ENCODE measurements at regions not wholly inside any gene's neighbourhood (a gene's known extent, or its start where the extent isn't known, plus 50 kb on each side); places are given as distances from the start of the nearest gene placed in this dataset.

GRCh38 chr9:31272456-31273295 lies 1111.8 kb upstream of the ACO1 start:
- no peak overlapping the region for H3K4me3 ChIP-seq (ENCODE audit: low read length)
- no peak for DNase-seq (ENCODE audit: low read depth)
- no peak for TF ChIP-seq CTCF (conservative IDR thresholded peaks at IDR 0.05; ENCODE audit: low read length)

GRCh38 chr9:31275419-31275818 lies 1109.0 kb upstream of the ACO1 start:
- no peak overlapping the region for H3K4me3 ChIP-seq (ENCODE audit: low read length)
- TF ChIP-seq CTCF (conservative IDR thresholded peaks at IDR 0.05; ENCODE audit: low read length), result no peak
- no peak for DNase-seq (ENCODE audit: low read depth)

- no peak for TF ChIP-seq CTCF (conservative IDR thresholded peaks at IDR 0.05; ENCODE audit: low read length)
These were observed 1093.7 kb upstream of the ACO1 start for GRCh38 chr9:31290731-31291130.

GRCh38 chr9:31302620-31303418 lies 1081.6 kb upstream of the ACO1 start:
- no peak for DNase-seq (ENCODE audit: low read depth)
- H3K4me3 ChIP-seq (ENCODE audit: low read length), result no peak overlapping the region
- TF ChIP-seq CTCF (conservative IDR thresholded peaks at IDR 0.05; ENCODE audit: low read length), result no peak

More at GRCh38 chr9:31290731-31291130, 1093.7 kb upstream of the ACO1 start:
- DNase-seq (ENCODE audit: low read depth), result no peak
- H3K4me3 ChIP-seq (ENCODE audit: low read length), result no peak overlapping the region

GRCh38 chr9:31304576-31304975 lies 1079.9 kb upstream of the ACO1 start:
- H3K4me3 ChIP-seq (ENCODE audit: low read length), result no peak overlapping the region
- peak; percentile 34 for DNase-seq (ENCODE audit: low read depth)
- no peak for TF ChIP-seq CTCF (conservative IDR thresholded peaks at IDR 0.05; ENCODE audit: low read length)

GRCh38 chr9:31314241-31314640 lies 1070.2 kb upstream of the ACO1 start:
- H3K4me3 ChIP-seq (ENCODE audit: low read length), result no peak overlapping the region
- TF ChIP-seq CTCF (conservative IDR thresholded peaks at IDR 0.05; ENCODE audit: low read length), result no peak
- DNase-seq (ENCODE audit: low read depth), result no peak

Data from AG10803 (cell line).